IPS-15b (cell line): ENCODE measurements at regions not wholly inside any gene's neighbourhood (a gene's known extent, or its start where the extent isn't known, plus 50 kb on each side); places are given as distances from the start of the nearest gene placed in this dataset.

Source experiments
- H3K27me3 ChIP-seq: one replicate; pipeline ENCODE4 v1.6.1; 2013; ENCODE audit warnings: low read length; ENCODE audit not compliant: control insufficient read depth, insufficient read depth
- H3K36me3 ChIP-seq: one replicate; pipeline ENCODE4 v1.6.1; 2013; ENCODE audit warnings: low read length; ENCODE audit not compliant: control insufficient read depth, insufficient read depth
- H3K4me1 ChIP-seq: one replicate; pipeline ENCODE4 v1.6.1; 2013; ENCODE audit warnings: mild to moderate bottlenecking, low read length; ENCODE audit not compliant: control insufficient read depth, insufficient read depth
- H3K4me3 ChIP-seq: one replicate; pipeline ENCODE4 v1.5.1; 2013; ENCODE audit warnings: low read depth, low read length
- H3K9ac ChIP-seq: one replicate; pipeline ENCODE4 v1.6.1; 2013; ENCODE audit warnings: low read depth, mild to moderate bottlenecking, low read length
- H3K9me3 ChIP-seq: one replicate; pipeline ENCODE4 v1.6.1; 2013; ENCODE audit warnings: mild to moderate bottlenecking, low read length; ENCODE audit not compliant: control insufficient read depth, insufficient read depth

DNA sequence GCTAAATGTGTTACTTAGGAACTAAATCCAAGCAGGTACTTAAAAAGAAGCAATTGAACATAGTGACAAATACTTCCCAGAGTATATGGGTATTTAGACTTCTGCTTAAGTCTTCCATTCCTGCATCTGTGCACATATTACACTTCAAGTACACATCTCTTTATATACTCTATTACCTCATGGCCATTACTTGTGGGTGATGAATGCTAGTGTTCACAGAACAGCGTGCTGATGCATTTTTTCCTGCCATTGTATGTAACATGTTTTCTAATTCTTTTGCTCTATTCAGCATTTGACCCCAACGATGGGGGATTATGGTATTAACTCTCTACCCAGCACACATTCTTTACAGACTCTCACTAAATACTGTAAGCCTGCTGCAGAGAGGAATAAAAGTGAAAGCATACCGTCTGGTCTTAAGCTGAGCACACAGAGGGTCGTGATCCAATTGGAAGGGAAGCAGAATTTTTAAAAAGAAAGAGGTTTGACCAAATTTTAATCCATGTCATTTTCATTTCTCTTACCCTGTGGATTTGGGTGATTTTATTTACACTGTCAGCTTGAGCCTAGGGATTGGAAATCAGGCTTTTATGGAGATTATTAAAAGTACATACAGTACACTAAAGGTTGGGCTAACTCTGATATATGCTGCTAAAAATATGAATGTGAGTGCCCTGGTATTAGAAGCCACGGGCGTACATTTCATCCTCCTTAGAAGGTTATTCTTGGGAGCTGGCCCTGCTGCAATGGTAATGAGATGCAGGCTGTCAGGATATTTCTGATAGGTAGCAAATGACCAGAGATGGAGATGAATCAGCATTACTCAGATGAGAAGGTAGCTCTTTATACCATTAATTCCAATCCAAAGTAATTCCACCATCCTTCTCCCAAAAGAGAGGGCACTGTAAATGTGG lies 95.5 kb upstream of the PROX1 start:
- Histone ChIP-seq H3K4me3 (no peak overlapping the region), H3K9ac (no peak overlapping the region)

GRCh38 chr1:213898684-213899083 lies 89.1 kb upstream of the PROX1 start:
- Histone ChIP-seq H3K4me1 (no peaks in the 10 kb centered on the region), H3K36me3 (no peaks in the 10 kb centered on the region), H3K9me3 (peaks cover 4% of the 10 kb centered on the region), H3K9ac (no peak overlapping the region), H3K4me3 (no peak overlapping the region), H3K27me3 (no peaks in the 10 kb centered on the region)

More for the DNA sequence above, 95.5 kb upstream of the PROX1 start:
- H3K4me1 ChIP-seq: no peaks in the 10 kb centered on the region
- H3K9me3 ChIP-seq: peaks cover 4% of the 10 kb centered on the region
- H3K27me3 ChIP-seq: no peaks in the 10 kb centered on the region
- H3K36me3 ChIP-seq: no peaks in the 10 kb centered on the region

GRCh38 chr1:213899413-213899812 lies 88.4 kb upstream of the PROX1 start:
- Histone ChIP-seq H3K9me3 (peaks cover 4% of the 10 kb centered on the region), H3K27me3 (no peaks in the 10 kb centered on the region), H3K4me3 (no peak overlapping the region), H3K9ac (no peak overlapping the region), H3K4me1 (no peaks in the 10 kb centered on the region), H3K36me3 (no peaks in the 10 kb centered on the region)

DNA sequence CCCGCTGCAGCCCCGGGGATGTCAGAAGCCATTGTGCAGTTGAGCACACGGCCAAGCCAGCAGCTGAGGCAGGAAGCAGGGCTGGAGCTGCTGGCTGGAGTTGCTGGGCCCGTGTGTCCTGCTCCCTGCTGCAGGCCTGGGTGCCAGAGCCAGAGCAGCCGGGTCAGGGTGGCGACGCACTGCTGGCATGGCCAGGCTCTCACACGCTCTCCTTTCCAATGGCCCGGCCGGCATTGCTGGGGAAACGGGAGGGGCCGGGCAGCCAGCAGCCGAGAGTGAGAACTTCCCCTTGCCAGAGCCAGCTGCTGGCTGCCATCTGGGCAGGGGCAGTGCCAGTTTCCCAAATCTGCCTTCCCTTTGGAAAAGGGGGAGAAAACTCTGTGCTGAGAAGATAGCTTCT lies 82.4 kb upstream of the PROX1 start:
- H3K27me3 ChIP-seq: no peaks in the 10 kb centered on the region
- no peak overlapping the region for H3K4me3 ChIP-seq
- H3K9ac ChIP-seq: no peak overlapping the region
- no peaks in the 10 kb centered on the region for H3K4me1 ChIP-seq
- no peaks in the 10 kb centered on the region for H3K9me3 ChIP-seq
- no peaks in the 10 kb centered on the region for H3K36me3 ChIP-seq

DNA sequence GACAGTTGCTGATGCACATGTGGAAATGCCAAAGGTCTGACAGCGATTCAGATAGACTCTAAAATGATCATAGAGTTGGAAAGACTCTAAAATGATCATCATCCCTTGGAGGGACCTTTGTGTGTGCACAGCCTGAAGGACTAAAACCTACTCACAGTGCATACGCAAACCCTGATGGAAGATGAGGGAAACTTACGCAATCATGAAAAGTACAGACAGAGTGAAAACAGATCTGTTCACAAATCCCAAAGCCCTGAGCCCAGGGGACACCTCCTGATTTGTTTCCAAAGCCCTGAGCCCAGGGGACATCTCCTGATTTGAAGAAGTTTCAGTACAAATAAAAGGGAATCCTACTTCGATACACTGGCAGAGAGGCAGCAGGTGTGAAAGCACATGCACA lies 79.3 kb upstream of the PROX1 start:
- no peaks in the 10 kb centered on the region for H3K36me3 ChIP-seq
- no peak overlapping the region for H3K9ac ChIP-seq
- no peaks in the 10 kb centered on the region for H3K27me3 ChIP-seq
- no peaks in the 10 kb centered on the region for H3K9me3 ChIP-seq
- no peak overlapping the region for H3K4me3 ChIP-seq
- H3K4me1 ChIP-seq: no peaks in the 10 kb centered on the region

DNA sequence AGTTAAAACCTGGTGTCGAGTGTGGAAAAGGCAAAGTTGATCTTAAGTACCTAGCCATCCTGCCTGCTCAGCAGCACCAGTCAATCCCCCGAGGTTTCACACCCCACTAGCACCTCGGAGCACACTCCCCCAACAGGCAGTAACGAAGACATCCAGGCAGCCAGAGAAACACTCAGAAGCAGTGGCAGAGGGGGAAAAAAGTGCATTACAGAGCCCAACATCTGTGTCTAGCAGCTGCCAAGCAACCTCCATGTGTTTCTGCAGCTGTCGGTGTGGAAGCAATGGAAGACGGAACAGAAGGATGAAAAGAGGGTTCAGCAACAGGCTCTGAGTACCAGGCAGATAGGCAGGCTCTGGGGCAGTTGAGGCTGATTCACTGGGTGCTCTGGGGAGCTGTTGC lies 73.4 kb upstream of the PROX1 start:
- Histone ChIP-seq H3K9me3 (no peaks in the 10 kb centered on the region), H3K27me3 (no peaks in the 10 kb centered on the region), H3K9ac (no peak overlapping the region), H3K4me1 (no peaks in the 10 kb centered on the region), H3K36me3 (no peaks in the 10 kb centered on the region), H3K4me3 (no peak overlapping the region)

GRCh38 chr1:213921311-213921710 lies 66.5 kb upstream of the PROX1 start:
- Histone ChIP-seq H3K36me3 (no peaks in the 10 kb centered on the region), H3K4me3 (no peak overlapping the region), H3K27me3 (no peaks in the 10 kb centered on the region), H3K9ac (no peak overlapping the region), H3K9me3 (no peaks in the 10 kb centered on the region), H3K4me1 (no peaks in the 10 kb centered on the region)

DNA sequence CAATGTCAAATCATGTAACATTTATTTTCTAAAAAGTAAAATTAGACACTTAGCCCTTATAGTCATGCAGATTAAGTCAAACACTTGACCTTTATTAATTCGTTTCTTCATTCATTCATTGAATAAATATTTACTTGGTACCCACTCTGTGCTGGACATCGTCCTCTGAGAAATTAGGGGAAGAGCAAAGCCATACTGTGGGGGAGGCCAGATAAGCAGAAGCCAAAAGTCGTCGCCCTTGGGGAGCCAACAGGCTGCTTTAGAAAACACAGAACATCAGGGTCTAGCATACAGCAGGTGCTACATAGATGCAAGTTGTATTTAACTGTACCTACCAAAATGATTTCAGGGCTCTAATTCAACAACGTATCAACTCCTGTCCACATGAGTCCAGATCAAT lies 66.1 kb upstream of the PROX1 start:
- Histone ChIP-seq H3K4me3 (no peak overlapping the region), H3K4me1 (no peaks in the 10 kb centered on the region), H3K9me3 (no peaks in the 10 kb centered on the region), H3K27me3 (no peaks in the 10 kb centered on the region), H3K36me3 (no peaks in the 10 kb centered on the region), H3K9ac (no peak overlapping the region)

DNA sequence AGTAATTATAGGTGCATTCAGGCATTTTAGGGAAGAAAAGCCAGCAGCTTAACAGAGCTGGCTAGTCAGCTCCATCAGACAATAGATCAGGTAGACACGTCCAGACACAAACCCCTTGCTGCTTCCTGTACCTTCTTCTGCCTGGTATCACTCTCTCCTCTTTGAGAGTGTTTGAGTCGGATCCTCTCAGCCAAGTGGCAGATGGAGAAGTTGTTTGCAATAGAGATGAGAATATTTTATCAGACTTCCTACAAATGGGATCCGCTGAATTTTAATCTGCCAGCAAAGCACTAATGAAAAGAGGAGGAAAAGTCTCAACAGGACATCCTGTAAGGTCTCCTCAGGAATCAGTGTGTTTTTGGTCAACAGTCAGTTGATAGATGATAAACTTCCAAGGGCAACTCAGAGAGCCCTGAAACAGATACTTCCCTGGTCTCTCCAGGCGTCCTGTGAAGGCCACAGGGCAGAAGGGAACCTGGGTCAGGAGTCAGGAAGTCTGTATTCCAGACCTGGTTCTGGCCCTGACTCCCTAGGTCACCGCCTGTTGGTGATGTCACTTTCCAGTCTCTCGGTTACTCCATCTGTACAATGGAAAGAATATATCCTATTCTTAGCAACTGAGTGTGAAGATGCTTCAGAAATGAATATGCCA lies 62.1 kb upstream of the PROX1 start:
- no peaks in the 10 kb centered on the region for H3K27me3 ChIP-seq
- no peaks in the 10 kb centered on the region for H3K9me3 ChIP-seq
- no peak overlapping the region for H3K9ac ChIP-seq
- no peak overlapping the region for H3K4me3 ChIP-seq
- H3K4me1 ChIP-seq: no peaks in the 10 kb centered on the region
- H3K36me3 ChIP-seq: no peaks in the 10 kb centered on the region

DNA sequence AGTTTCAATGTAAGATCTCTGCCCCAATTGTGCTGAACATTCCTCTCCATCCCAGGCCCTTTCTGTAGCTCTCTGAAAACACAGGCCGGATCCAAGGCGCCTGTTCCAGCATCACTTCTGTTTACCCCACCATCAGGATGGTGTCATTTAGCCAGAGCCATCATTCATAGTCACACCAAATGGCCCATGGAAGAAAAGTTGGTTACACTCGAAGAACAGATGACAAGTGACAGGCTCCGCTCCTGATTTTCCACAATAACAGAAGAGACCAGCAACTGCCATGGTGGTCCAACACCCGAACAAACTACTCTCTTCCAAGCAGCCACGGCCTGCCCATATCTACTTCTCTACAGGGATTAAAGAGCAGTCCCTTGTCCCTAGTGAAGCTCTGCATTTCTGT lies 59.9 kb upstream of the PROX1 start:
- Histone ChIP-seq H3K9ac (no peak overlapping the region), H3K36me3 (no peaks in the 10 kb centered on the region), H3K27me3 (no peaks in the 10 kb centered on the region), H3K9me3 (no peaks in the 10 kb centered on the region), H3K4me1 (no peaks in the 10 kb centered on the region), H3K4me3 (no peak overlapping the region)

DNA sequence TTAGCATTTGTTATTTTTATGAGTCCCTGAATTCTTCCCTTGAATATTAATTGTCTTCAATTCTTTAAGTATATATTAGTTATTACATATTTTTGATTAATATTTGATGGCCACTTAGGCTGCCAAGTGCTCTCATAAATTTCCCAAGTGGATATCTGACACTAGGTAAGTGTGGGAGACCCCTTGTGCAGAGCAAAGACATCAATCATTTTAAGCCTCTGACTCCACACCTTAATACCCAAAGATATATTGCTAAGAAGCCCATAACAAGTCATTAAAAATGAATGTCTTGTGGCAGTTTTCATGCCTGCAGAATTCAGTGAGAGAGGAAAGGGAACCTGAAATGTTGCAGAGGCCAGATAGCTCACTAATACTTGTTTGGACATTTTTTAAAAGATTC lies 58.4 kb upstream of the PROX1 start:
- Histone ChIP-seq H3K36me3 (no peaks in the 10 kb centered on the region), H3K4me1 (no peaks in the 10 kb centered on the region), H3K9me3 (no peaks in the 10 kb centered on the region), H3K4me3 (no peak overlapping the region), H3K27me3 (no peaks in the 10 kb centered on the region), H3K9ac (no peak overlapping the region)

DNA sequence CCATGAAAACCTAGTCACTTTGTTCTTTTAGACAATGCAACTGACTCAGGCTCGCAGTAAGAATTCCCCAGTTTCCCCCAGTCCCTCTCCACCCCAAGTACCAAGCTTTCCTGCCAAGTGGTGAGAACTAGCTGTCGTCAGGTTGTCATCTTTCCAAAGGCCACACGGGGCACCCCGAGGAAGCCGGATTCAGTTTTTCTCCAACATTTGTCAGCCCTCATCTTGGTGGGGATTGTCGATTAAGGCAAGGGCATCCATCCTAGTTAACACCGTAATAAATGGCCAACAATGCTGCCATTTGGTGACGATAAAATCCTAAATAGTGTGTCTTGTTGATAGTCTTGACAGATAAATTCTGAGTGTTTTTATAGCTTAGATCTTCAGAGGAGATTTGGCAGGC lies 55.9 kb upstream of the PROX1 start:
- no peaks in the 10 kb centered on the region for H3K4me1 ChIP-seq
- H3K9me3 ChIP-seq: no peaks in the 10 kb centered on the region
- H3K9ac ChIP-seq: no peak overlapping the region
- no peaks in the 10 kb centered on the region for H3K27me3 ChIP-seq
- no peaks in the 10 kb centered on the region for H3K36me3 ChIP-seq
- no peak overlapping the region for H3K4me3 ChIP-seq
